GM21367 (cell line): ENCODE measurements at regions not wholly inside any gene's neighbourhood (a gene's known extent, or its start where the extent isn't known, plus 50 kb on each side); places are given as distances from the start of the nearest gene placed in this dataset.
"Not testable (repeated sequence)": the region's sequence is repeated elsewhere in the genome, so short reads cannot be mapped to it uniquely, and the experiment has no call there.

Experiments used
- ATAC-seq: cut with Tn5 transposase; IDR thresholded peaks from one replicate; pipeline ENCODE4 v1.9.1; 2021; ENCODE audit not compliant: unreplicated experiment

DNA sequence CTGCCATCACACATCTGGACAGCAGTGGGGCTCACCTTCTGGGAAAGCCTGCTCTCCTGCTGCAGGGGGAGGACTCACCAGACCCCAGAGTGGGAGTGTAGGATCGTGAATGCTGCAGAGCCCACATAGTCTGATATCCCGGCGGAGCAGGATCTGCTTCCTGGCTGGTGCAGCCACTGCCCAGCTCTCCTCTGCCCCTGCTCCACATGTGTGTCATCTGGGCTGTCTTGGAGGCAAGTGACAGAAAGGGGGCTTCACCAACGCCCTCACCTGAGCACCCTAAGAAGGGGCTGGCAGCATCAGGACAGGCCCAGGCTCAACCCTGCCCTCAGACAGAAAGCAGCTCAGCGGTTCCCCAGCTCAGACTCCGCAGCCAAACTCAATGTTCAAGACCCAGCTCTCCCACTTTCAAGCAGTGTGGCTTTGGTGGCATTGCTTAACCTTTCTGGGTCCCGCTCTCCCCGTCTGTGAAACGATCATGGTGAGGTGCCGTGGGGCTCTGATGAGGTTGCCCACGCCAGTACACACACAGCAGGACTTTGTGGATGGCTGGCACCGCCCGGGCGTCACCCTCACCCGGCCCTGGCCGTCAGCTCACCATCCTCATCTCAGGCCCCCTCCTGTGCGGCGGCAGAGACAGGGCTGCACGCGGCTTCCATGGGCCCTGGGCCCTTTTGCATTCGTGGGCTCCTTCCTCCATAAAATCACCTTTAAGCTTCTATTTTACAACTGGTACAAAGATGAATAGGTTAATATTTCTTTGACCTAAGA, 91.0 kb upstream of the SFSWAP start:
- ATAC-seq, result no peak

DNA sequence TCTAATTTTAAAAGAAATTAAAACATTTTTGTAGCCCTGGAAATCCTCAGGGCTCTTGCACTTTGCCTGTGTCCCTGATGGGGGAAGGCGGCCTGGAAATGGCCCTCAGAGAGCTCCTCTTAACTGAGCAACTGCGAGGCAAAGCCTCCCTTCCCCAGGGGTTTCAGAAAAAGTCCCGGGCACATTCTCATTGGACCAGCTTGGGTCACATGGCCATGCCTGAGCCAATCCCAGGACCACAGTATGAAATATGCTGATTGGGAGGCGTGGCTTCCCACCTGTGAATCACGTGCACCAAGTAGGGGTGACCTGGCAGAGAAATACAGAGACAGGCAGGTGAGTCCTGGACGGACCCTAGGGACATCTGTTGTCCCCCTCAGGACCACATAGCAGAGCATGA, 90.4 kb upstream of the SFSWAP start:
- no peak for ATAC-seq

DNA sequence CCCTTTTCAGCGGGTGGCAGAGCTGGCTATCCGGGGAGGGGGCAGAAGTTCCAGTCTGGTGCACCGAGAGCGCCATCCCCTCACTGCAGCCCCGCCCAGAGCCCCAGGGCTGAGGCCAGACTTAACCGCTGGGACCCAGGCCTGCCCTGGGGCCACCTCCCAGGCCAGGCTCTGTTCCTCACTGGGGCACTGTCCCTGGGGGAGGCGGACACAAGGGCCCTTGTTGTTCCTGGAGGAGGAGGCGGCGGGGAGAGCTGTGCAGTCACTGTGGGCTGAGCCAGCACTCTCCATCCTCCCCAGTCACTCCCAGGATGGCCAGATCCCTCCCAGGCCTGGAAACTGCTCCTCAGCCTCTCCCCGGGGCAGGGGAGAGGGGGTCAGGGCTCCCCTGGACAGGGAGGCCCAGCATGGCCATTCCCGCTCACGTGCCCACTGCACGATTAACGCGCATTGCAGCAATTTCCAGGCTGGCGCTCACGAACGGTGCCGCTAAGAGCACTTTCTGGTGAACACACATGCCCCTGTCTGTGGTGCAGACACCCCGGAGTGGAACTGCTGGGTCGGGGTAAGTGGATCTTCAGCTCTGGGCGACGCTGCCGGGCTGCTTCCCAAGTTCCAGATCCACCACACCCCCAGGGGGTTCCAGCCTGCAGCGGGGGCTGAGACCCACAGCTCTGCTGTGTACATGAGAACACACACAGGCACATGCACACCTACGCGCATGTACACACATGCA, 89.8 kb upstream of the SFSWAP start:
- ATAC-seq, result no peak

DNA sequence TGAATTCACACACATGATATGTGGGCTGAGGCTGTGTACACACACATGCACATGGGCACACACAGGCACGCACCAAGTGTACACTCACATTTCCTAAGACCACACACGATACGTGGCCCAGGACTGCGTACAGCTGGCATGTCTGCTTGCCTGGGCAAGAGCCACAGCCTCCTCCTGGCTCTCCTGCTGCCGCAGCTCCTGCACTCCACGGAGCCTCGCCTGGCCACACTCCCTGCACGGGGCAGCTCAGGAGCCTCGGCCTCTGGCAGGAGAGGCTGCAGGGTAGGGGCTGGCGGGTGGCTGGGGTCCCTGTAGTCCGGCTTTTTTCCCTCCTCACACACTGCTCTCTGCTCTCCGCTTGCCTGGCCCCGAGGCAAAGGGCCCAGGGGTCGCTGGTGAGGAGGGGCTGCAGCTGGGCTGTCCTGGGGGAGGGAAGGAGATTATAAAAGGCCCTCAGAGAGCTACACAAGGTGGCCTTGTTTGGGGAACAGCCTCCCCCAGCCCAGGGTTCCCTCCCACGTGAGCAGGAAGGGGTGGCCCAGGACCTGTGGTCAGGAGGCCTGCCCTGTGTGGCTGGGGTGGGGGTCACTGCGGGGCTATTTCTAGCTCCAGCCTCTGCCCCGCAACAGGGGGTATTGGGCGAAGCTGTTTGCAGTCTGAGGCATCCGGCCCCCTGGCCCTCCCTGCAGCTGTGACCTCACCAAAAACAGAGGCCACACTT, 89.0 kb upstream of the SFSWAP start:
- ATAC-seq, result no peak

DNA sequence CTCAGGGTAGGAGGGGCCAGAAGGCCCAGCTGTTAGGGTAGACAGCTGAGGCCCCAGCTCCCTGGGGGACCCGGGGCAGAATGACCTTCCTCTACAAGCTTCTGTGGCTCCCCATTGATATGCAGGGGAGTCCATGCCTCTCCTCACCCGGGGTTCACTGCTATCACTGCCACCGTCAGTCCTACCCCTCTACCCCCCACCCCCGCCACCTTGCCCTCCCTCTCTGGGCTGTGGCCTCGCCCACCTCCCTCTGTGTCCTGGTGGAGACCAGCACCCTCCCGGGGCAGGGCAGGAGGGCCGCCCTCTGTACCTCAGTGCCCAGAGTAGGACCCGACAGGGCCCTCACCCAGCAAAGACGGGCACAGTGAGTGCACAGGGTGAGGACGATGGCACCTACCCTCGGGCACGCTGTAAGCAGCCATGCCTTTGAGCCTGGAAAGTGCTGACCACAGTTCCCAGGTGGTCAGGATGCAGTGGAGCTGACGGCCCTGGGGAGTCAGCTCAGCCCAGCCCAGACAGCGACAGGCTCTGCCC, 88.4 kb upstream of the SFSWAP start:
- no peak for ATAC-seq

DNA sequence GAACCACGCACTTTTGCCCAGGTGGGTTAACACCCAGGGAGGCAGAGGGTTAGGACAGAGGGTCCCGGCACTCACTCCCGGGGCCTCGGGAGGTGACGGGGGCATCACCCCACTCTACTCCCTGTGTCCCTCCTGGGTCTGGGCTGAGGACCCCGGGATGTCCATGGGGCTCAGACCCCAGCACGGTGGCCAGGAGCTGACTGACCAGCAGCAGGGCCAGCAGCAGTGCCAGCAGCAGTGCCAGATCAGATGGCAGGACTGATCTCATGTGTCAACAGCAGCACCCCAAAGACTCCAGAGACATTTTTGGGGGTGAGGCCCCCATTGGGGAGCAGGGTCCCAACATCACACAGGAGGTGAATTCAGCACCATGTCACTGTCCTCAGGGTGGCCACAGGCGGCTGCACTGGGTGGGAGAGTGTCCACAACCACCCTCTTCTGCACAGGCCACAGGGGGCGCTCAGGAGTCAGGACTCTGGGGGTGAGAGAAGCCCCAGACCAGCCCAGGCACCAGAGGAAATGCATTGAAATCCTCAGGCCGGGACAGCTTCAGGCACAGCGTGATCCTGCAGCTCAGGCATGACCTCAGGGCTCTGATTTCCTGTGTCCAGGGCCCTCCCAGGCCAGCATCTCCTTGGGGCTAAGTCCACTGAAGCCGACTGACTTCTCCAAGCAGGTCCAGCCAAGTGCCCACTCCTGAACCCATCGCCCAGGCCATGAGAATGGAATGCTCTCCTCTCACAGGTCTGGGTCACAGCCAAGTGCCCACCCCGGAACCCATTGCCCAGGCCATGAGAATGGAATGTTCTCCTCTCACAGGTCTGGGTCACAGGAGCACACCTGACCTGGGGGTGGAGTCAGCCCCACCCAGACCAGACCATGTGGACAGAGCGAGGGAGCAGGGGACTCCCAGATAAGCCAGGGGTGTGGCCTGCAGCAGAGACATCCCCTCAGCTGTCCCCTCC, 87.2 kb upstream of the SFSWAP start:
- ATAC-seq, result not testable (repeated sequence)

DNA sequence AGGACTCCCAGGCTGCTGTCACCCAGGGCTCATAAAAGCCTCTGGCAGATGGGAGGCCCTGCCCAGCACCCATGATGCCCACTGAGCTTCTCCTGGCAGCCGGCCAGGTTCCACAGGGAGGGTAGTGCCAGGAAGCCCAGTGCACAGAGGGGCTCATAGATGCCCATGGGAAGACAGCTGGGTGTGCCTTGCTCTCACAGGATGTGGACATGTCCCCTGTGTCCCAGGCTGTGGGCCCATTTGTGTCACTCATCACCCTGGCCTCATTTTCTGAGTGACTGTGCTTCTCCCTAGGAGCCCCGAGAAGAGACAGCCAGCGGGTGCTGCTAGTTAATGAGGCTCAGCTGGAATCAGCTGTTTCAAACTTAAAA, 86.5 kb upstream of the SFSWAP start:
- not testable (repeated sequence) for ATAC-seq

DNA sequence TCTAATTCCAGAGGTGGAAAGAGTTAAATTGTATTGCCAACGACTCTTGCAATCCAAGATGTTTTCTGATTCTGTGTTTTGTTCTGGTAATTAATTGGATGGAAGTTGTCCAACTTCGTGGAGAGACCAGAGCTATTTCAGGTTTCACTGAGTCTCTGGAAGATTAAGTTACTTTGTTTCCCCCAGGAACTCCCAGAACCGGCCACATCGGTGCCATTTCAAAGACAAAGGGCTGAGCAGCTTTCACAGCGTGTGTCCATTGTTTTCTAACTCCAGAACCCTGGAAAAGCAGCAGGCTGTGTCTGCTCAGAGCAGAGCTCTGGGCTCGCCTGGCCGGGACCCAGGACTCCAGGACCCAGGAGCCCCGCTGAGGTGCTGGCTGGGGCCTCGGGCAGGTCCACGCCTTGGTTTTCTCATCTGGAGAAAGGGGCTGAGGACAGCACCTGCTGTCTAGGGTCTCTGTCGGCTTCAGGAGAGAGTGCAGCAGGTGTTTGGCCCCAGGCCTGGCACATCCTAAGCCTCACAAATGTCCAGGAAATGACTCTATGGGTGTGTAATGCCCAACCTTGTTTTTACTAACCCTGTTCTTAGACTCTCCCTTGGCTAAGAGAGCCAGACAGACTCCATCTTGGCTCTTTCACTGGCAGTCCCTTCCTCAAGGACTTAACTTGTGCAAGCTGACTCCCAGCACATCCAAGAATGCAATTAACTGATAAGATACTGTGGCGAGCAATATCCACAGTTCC, 86.0 kb upstream of the SFSWAP start:
- ATAC-seq, result not testable (repeated sequence)

DNA sequence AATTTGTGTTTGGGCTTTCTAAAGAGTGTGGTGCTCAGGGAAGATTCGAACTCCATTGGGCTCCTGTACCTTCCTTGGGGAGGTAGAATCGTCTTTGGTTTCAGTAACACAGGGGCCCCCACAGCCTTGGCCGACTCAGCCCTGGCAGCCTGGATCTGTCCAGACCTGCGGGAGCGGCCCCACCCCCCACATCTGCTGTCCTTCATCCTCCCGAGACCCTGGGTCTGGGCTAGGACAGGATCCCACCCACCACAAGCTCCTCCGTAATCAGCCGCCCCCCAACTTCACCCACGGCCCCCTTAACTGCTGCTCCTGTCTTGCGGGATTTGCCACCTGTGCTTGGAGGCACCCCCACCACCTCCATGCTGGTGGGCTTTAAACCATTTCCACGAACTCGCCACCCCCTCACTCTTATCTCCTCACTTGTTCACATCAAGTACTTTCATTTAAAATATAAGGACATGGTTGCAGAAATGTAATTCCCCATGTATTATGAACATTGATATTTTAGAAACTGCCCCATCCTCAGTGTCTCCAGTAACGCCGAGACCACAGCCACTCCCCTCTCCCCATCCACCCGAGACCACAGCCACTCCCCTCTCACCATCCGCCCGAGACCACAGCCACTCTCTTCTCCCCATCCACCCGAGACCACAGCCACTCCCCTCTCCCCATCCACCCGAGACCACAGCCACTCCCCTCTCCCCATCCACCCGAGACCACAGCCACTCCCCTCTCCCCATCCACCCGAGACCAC, 84.7 kb upstream of the SFSWAP start:
- not testable (repeated sequence) for ATAC-seq

DNA sequence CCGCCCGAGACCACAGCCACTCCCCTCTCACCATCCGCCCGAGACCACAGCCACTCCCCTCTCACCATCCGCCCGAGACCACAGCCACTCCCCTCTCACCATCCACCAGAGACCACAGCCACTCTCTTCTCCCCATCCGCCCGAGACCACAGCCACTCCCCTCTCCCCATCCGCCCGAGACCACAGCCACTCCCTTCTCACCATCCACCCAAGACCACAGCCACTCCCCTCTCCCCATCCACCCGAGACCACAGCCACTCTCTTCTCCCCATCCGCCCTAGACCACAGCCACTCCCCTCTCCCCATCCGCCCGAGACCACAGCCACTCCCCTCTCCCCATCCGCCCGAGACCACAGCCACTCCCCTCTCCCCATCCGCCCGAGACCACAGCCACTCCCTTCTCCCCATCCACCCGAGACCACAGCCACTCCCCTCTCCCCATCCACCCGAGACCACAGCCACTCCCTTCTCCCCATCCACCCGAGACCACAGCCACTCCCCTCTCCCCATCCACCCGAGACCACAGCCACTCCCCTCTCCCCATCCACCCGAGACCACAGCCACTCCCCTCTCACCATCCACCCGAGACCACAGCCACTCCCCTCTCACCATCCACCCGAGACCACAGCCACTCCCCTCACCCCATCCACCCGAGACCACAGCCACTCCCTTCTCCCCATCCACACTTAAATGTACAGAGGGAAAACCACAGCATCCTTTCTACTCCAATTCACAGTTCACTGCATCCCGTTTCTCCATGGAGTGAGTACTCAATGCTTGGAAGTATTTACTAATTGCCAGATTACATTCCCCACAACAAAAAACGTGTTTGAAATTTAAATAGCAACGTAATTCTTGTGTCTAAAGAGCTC, 83.5 kb upstream of the SFSWAP start:
- not testable (repeated sequence) for ATAC-seq

DNA sequence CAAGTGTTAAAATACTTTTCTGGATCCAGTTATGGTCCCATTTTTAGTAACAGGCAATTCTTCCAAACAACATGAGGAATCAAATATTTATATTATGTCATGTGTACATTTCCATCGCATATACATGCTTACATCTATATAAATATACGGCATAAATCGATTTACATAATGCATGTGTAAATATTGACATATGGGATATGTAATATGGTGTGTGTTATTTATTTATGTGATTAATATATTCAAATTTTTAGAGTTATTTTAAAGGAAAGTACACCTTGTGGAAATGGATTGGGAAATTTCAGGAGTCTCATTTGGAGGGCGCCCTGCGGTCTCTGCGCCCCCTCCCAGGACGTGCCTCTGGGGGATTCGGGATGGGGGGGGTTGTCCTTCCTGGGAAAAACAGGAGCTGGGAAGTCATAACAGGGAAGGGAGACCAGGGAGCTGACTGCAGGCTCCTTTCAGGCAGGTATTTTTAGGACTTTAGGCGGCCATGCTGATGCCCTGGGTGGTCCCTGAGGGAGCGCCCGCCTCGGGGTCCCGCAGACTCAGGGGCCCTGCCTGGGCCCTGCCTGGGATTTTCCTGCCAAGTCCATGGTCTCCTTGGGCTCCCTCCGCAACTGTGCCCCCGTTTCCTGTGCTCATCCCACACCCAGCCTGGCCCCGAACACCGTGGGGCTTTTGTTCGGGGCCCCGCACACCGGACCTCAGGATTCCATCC, 82.7 kb upstream of the SFSWAP start:
- no peak for ATAC-seq

DNA sequence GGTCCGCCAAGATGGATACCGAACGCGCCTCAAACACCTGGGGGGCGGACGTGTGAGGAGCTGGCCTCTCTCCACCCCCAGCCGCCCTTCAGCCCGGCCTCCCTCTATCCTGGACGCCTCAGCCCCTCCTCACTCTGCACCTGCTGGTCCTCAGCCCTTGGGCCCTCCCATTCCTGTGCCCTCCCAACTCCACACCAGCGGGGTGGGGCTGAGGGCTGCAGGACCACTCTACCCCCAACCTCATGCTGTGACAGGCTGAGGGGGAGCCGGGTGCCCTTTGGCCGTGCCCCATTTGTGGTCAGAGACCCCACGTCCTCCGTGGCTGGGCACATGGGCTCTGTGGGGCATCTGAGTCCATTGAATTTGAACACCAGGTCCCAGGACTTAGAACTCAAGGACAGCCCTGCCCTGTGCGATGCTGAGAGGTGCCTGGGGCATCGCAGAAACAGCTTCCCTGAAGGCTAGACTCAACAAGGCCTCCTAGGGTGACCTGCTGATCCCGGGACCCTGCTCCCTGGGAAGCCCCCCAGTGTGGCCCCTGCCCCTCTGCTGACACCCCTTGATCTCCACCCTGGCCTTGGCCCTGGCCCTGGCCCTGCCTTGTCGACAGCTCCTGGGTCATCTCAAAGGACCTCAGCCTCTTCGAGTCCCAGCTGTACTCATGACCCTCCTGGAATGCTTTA, 82.0 kb upstream of the SFSWAP start:
- ATAC-seq, result no peak

DNA sequence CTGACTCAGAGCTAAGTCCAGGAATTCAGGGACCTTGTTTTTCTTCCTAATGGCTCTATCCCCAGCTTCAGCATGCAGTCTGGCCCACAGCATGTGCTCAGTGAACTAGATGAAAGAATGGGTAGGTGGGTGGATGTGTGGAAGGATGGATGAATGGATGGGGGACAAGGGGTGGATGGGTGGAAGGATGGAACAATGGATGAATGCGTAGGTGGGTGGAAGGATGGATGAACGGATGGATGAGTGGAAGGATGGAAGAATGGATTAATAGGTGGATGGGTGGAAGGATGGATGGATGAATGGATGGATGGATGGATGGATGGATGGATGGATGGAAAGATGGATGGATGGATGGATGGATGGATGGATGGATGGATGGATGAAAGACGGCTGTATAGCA, 79.7 kb upstream of the SFSWAP start:
- no peak for ATAC-seq

DNA sequence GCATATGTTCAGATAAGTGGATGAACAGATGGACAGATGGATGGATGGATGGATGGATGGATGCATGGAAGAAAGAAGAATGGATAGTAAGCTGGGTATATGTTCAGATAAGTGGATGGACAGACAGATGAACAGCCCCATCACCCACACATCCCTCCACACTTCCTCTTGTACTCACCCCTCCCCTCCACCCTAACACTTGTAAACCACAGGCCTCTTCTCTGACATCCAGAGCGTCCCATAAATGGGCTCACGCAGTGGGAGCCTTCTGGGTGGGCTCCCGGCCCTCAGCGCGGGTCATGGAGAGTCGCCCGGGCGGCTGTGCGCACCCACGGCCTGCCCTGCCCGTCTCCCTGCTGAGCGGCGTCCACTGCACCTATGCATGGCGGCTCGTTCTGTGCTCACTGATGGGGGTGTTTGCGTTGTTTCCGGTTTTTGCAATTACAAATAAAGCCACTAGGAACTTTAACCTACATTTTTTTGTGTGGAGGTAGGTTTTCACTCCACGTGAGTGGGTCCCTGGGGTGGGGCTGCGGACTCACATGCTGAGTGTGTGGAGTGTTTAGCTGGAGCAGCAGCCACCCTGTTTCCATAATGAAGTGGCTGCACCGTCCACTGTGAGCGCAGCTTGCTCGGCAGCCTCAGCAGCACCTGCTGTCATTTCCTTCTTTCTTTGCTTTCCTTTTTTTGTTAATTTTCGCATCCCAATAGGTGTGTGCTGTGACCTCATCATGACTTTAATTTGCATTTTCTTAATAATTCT, 78.8 kb upstream of the SFSWAP start:
- ATAC-seq, result not testable (repeated sequence)

DNA sequence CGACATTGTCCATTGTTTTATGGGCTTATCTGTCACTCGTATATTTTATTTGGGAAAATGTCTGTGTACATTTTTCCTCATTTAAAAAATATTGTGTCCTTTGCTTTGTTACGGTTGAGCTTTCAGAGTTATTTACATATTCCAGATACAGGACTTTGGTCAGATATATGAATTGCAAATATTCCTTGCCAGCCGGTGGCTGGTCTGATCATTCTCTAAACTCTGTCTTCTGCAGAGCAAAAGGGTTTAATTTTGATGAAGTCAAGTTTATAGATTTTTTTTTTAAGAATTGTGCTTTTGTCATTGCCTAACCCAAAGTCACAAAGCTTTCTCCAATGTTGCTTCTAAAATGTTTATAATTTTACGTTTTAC, 78.3 kb upstream of the SFSWAP start:
- ATAC-seq, result not testable (repeated sequence)

DNA sequence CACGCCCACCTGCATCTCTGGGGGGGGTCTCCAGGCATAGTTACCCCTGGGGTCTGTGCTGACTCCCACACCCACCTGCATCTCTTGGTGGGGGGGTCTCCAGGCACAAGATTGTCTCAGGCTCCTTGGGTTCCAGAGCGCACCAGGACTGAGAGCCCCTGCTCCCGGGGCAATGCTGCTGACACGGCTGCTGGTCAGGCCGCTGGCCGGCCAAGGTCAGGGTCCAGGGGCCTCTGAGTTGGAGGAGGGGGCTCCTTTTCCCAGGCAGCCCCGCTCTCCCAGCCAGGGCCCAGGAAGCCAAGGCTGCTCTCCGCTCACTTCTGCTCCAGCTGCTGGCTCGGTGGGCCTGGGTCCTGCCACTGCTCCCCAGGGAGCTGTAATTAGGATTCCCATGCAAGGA, 77.3 kb upstream of the SFSWAP start:
- not testable (repeated sequence) for ATAC-seq
